Activated CD4-positive, CD25-positive, alpha-beta regulatory T cell treated with anti-CD3 and anti-CD28 coated beads, Interleukin-2, amount 50 U/mL, for 16 hours (primary cell): ENCODE measurements at regions not wholly inside any gene's neighbourhood (a gene's known extent, or its start where the extent isn't known, plus 50 kb on each side); places are given as distances from the start of the nearest gene placed in this dataset.
"Not testable (repeated sequence)": the region's sequence is repeated elsewhere in the genome, so short reads cannot be mapped to it uniquely, and the experiment has no call there.

Source experiments
- DNase-seq: peaks from one replicate; pipeline ENCODE4 v3.0.0-alpha.2; 2020; ENCODE audit warnings: low read depth, low spot score

- DNase-seq: no peak
These were observed 96.2 kb upstream of the CPM start for GRCh38 chr12:69028941-69029729.

GRCh38 chr12:69030321-69030720, 97.3 kb upstream of the CPM start:
- no peak for DNase-seq

- no peak for DNase-seq
These were observed 103.6 kb upstream of the CPM start for GRCh38 chr12:69036533-69036932.

- DNase-seq: no peak
These were observed 104.0 kb upstream of the CPM start for GRCh38 chr12:69036999-69037398.

GRCh38 chr12:69039911-69040310, 106.9 kb upstream of the CPM start:
- no peak for DNase-seq

- DNase-seq: no peak
These were observed 109.6 kb upstream of the CPM start for GRCh38 chr12:69042557-69042956.

- no peak for DNase-seq
These were observed 110.0 kb upstream of the CPM start for GRCh38 chr12:69042970-69043369.

GRCh38 chr12:69044887-69045286, 111.9 kb upstream of the CPM start:
- DNase-seq: no peak

GRCh38 chr12:69045430-69045829, 112.5 kb upstream of the CPM start:
- no peak for DNase-seq

- DNase-seq: no peak
These were observed 113.4 kb upstream of the CPM start for GRCh38 chr12:69046363-69046762.

GRCh38 chr12:69046920-69047319, 113.9 kb upstream of the CPM start:
- DNase-seq: no peak

- no peak for DNase-seq
These were observed 115.0 kb upstream of the CPM start for GRCh38 chr12:69047990-69048389.

GRCh38 chr12:69049855-69050254, 116.9 kb upstream of the CPM start:
- DNase-seq: not testable (repeated sequence)

GRCh38 chr12:69052613-69053408, 119.8 kb upstream of the CPM start:
- DNase-seq: peak; percentile 37

GRCh38 chr12:69054343-69055056, 121.5 kb upstream of the CPM start:
- no peak for DNase-seq

- no peak for DNase-seq
These were observed 122.3 kb upstream of the CPM start for GRCh38 chr12:69055280-69055679.

- DNase-seq: no peak
These were observed 122.7 kb upstream of the CPM start for GRCh38 chr12:69055706-69056105.

- DNase-seq: no peak
These were observed 124.0 kb upstream of the CPM start for GRCh38 chr12:69056743-69057515.

GRCh38 chr12:69057742-69058141, 124.8 kb upstream of the CPM start:
- no peak for DNase-seq

- DNase-seq: no peak
These were observed 126.8 kb upstream of the CPM start for GRCh38 chr12:69059465-69060457.
